NCI-H510A (cell line): ENCODE measurements at regions not wholly inside any gene's neighbourhood (a gene's known extent, or its start where the extent isn't known, plus 50 kb on each side); places are given as distances from the start of the nearest gene placed in this dataset.
"Not testable (repeated sequence)": the region's sequence is repeated elsewhere in the genome, so short reads cannot be mapped to it uniquely, and the experiment has no call there.

Source experiments
- DNase-seq: peaks from one replicate; lab custom pipeline; 2025; lab: John Stamatoyannopoulos, UW

DNA sequence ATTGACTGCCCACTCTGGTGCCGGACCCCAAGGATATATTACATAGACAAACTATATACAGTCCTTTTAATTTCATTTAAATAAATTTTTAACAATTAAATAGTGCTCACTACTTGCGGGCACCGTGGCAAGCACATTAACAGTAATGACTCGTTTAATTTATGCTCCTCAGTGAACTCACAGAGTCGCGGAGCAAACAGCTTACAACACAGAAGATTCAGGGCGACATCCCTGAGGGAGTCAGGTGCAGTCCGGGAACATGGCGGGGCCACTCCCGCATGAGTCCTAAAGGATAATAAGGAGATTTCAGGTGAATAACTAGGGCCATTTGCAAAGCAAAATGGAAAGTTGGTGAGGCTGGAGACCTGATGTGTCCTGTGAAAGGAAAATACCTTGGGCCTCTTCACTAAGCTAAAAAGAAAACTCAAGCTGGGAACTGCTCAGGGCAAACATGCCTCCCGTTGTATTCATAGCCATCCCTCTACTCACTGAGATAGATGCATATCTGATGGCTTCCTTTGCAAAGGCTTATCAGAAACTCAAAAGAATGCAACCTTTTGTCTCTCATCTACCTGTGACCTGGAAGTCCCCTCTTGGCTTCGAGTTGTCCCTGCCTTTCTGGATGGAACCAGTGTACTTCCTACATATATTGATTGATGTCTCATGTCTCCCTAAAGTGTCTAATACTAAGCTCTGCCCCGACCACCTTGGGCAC is 125.6 kb downstream of the KLF6 start:
- no peak for DNase-seq

- DNase-seq: no peak
Measured at GRCh38 chr10:3658766-3659165, 126.2 kb downstream of the KLF6 start.

- no peak for DNase-seq
Measured at GRCh38 chr10:3656214-3656613, 128.8 kb downstream of the KLF6 start.

DNA sequence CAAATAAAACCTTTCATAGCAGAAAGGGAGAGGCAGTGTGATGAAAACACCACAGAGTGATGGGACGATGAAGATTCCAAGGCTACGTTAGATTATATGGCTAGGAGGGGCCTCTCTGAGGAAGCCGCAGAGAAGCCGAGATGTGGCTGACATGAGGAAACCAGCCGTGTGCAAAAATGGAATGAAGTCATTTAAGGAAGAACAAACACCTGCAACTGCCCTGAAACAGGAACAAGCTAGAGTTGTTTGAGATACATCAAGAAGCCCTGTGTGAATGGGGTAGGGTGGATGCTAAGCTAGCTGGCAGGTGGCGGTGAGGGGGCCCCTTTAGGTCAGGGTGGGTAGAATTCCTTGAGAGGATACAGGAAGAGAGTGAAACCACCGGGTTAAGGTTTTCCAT is 129.5 kb downstream of the KLF6 start:
- no peak for DNase-seq

GRCh38 chr10:3654980-3655379 is 130.0 kb downstream of the KLF6 start:
- no peak for DNase-seq

DNA sequence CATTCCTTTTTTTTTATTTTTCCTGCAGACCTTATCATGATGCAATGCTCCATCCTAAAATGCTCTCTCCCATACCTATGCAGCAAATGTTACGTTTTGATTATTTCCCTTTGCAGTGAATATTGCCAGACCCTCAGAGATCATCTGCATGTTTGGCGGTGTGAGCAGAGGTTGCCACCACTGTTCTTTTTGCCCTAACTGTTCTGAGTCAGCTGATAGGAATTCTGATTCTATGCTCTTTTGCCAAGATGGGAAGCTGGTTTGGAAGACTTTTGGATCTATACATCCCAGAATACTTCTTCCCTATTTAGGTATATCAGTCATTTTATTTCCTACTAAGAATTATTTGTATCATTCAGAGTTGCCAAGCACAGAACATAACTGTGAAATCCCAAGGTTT is 130.5 kb downstream of the KLF6 start:
- no peak for DNase-seq

- not testable (repeated sequence) for DNase-seq
Measured at GRCh38 chr10:3653303-3653702, 131.7 kb downstream of the KLF6 start.

DNA sequence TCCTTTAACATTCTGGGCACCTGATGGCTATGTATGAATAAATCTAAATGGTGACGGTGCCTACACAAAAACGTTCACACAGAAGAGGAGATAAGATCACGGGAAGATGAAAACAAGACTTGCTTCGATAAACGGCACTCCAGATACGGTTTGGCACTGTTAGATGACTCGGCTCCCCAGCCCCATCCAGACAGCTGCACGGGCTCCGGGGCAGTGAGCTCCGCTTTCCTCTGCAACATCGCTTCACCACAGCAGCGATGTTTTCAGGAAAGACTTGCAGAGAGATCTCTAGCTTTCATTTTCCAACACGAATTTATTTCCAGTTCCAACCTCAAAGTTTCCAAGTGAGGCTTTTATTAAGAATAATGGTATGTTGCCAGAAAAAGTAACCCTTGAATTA is 132.1 kb downstream of the KLF6 start:
- no peak for DNase-seq

- no peak for DNase-seq
Measured at GRCh38 chr10:3651969-3652653, 132.9 kb downstream of the KLF6 start.

GRCh38 chr10:3648576-3648975 is 136.4 kb downstream of the KLF6 start:
- no peak for DNase-seq

- no peak for DNase-seq
Measured at GRCh38 chr10:3648170-3648569, 136.8 kb downstream of the KLF6 start.

DNA sequence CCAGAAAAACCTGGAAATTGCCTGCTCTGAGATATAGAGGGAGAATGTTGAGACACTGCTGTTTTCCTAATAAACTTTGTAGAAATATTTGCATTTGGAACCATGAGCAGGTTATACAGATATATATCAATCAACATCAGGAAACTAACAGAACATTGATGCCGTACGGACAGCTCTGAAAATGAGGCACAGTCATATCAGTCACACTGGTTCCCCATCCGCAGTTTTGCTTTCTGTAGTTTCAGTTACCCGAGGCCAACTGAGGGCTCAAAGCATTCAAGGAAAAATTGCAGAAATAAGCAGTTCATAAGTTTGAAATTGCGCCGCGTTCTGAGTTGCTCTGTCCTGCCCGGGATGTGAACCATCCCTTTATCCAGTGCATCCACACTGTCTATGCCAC is 137.9 kb downstream of the KLF6 start:
- DNase-seq: no peak

DNA sequence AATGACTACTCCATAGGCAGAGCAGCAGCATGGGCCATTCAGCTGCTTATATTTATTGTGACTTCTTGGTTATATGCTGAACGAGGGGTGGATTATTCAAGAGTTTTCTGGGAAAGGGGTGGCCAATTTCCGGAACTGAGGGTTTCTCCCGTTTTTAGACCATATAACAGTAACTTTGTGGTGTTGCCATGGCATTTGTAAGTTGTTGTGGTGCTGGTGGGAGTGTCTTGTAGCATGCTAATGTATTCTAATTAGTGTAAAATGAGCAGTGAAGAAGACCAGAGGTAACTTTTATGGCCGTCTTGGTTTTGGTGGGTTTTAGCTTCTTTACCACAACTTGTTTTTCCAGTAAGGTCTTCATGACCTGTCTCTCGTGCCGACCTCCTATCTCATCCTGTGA is 139.6 kb downstream of the KLF6 start:
- no peak for DNase-seq

- DNase-seq: no peak
Measured at GRCh38 chr10:3640816-3641215, 144.2 kb downstream of the KLF6 start.

- no peak for DNase-seq
Measured at GRCh38 chr10:3639546-3639945, 145.5 kb downstream of the KLF6 start.

GRCh38 chr10:3636356-3637181 is 148.4 kb downstream of the KLF6 start:
- DNase-seq: no peak

DNA sequence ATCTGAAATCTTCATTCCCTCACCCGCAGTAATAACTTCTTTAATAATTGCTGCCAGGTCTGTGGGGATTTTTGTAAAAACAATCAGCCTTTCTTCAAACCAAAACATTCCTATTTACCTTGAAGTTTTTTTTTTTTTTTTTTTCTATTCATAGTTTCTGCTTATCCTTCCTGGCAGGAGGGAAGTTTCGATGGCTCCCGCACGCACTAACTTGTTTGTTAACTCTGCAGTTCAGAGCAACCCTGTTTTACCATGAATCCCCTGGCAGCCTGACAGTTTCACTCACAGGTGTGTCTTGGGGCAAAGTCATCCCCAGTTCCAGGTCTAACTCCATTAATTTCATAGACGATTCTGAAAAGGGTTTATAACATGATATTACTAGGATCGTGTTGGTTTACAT is 149.3 kb downstream of the KLF6 start:
- DNase-seq: no peak

DNA sequence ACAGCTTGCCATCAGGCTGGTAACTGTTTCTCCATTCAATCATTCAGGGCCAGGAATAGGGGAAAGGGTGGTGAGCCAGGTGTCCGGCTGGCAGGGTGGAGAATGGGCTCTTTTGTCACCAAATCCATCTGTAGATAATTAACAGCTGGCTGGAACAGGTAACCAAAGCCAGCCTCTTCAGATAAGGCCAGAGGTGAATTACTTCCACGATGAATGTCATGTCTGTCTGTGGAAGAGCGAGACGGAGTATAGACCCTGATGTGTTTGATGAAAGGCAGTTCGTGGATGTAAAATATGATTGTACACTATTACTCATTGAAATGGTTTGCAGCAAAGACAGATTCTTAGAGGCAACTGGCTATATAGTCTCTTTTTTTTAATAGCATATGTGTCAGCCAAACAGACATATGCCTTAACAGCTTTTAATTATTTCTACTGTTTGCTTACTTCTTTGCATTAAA is 149.8 kb downstream of the KLF6 start:
- DNase-seq: no peak

- not testable (repeated sequence) for DNase-seq
Measured at GRCh38 chr10:3634646-3635045, 150.4 kb downstream of the KLF6 start.

DNA sequence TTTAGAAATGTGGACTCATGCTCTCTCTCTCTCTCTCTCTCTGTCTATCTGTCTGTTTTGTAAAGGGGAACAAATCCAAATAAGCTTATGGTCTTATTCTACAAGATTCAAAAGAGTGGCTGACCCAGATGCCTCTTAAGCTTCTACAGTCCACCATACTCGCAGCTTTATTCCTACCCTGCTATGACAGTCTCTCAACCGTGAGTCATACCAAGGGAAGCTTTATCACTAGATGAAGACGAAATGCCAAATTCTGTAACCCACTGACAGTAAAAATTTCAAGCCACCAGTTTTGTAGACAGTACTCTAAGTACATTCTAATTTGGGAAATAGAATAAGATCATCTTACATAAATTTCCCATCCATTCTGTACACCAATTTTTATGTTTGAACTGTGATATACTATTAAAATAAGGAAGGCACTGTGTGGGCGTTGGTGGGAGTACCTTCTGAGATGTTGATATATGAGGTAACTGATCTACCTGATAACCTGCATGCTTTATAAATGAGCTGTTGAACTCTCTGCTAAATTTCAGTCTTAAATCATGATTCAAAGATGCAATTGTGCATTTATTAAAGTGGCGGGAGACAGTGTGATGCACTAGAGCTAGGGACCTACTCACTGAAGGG is 153.2 kb downstream of the KLF6 start:
- DNase-seq: no peak

DNA sequence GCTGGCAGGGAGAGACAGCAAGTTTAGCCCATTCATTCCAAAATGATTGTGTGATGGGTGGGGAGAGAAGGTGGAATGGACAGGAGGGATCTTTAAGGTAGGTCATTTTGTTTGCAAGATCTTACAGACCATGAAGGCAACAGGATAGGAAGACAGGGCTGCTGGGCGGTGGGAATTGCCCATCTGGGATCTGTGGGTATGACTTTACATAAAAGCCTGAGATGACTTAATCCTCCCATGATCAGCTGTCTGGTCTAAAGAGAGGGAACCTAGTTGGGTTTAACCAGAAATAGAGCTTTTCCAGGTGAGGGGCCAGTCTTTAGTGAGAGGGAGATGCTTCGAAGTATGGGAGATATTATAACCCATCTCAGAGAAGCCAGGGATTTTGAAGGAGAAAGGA is 153.7 kb downstream of the KLF6 start:
- DNase-seq: no peak

- DNase-seq: no peak
Measured at GRCh38 chr10:3625959-3626751, 158.9 kb downstream of the KLF6 start.
